ENCODE measurements at regions not wholly inside any gene's neighbourhood (a gene's known extent, or its start where the extent isn't known, plus 50 kb on each side); places are given as distances from the start of the nearest gene placed in this dataset.

- no peak for TF ChIP-seq CTCF (IDR thresholded peaks at IDR 0.05; ENCODE audit: low read depth, low read length)
- no peak for DNase-seq (ENCODE audit: low read depth in 2 of 2)
- no peak overlapping the region for H3K4me3 ChIP-seq (replicated peaks in 1 of 2; ENCODE audit: low read depth in 2 of 2, low read length in 2 of 2)
Measured at GRCh38 chr4:27148211-27148895, 287.7 kb downstream of the STIM2 start.

GRCh38 chr4:27149541-27150212 is 289.0 kb downstream of the STIM2 start:
- H3K4me3 ChIP-seq (replicated peaks in 1 of 2; ENCODE audit: low read depth in 2 of 2, low read length in 2 of 2), result no peak overlapping the region
- DNase-seq (ENCODE audit: low read depth in 2 of 2), result no peak
- no peak for TF ChIP-seq CTCF (IDR thresholded peaks at IDR 0.05; ENCODE audit: low read depth, low read length)

- TF ChIP-seq CTCF (IDR thresholded peaks at IDR 0.05; ENCODE audit: low read depth, low read length), result no peak
- no peak overlapping the region for H3K4me3 ChIP-seq (replicated peaks in 1 of 2; ENCODE audit: low read depth in 2 of 2, low read length in 2 of 2)
- DNase-seq (ENCODE audit: low read depth in 2 of 2), result no peak
Measured at GRCh38 chr4:27152703-27153102, 292.1 kb downstream of the STIM2 start.

- TF ChIP-seq CTCF (IDR thresholded peaks at IDR 0.05; ENCODE audit: low read depth, low read length), result no peak
- no peak overlapping the region for H3K4me3 ChIP-seq (replicated peaks in 1 of 2; ENCODE audit: low read depth in 2 of 2, low read length in 2 of 2)
- DNase-seq (ENCODE audit: low read depth in 2 of 2), result peak in 1 of 2 donors; percentile 5
Measured at GRCh38 chr4:27154706-27155105, 294.1 kb downstream of the STIM2 start.

GRCh38 chr4:27161191-27161590 is 300.6 kb downstream of the STIM2 start:
- no peak for TF ChIP-seq CTCF (IDR thresholded peaks at IDR 0.05; ENCODE audit: low read depth, low read length)
- H3K4me3 ChIP-seq (replicated peaks in 1 of 2; ENCODE audit: low read depth in 2 of 2, low read length in 2 of 2), result no peak overlapping the region
- no peak for DNase-seq (ENCODE audit: low read depth in 2 of 2)

GRCh38 chr4:27168783-27169182 is 308.1 kb downstream of the STIM2 start:
- no peak overlapping the region for H3K4me3 ChIP-seq (replicated peaks in 1 of 2; ENCODE audit: low read depth in 2 of 2, low read length in 2 of 2)
- DNase-seq (ENCODE audit: low read depth in 2 of 2), result no peak
- no peak for TF ChIP-seq CTCF (IDR thresholded peaks at IDR 0.05; ENCODE audit: low read depth, low read length)

Data from cardiac fibroblast (primary cell).